ENCODE measurements at regions not wholly inside any gene's neighbourhood (a gene's known extent, or its start where the extent isn't known, plus 50 kb on each side); places are given as distances from the start of the nearest gene placed in this dataset.

DNA sequence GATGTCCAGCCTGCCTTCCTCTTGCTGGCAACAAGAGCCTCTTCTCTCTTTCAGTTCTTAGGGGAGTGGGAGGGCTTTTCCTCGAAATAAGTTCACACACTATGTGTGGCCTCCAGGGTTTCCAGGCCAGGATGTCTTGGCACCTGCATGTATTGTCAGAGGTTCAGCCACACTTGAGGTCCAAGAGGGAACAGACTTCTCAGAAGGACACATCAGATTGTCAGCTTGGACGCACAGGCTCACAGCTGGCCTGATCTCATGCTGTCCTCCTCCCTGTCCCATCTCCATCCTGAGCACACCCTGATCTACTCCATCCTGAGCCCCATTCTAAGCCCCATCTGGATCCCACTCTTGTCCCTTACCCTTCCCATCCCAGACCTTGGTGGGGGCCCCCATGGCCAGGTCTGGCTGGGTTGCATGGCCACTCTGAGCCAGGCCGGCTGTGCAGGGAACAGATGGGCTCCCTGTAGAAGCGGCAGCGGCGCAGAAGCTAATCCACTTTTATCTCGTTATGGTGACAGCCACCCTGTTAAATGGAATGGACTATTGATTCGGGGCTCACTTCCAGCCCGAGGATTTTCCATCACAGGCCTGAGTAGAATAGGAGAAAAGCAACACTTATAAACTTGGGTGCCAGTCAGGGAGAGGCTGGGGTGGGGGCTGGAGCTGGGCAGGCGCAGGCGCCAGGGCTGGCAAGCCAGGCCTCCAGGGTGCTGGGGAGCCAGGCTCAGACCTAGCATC, 85.1 kb upstream of the CSF3R start:
- no peak overlapping the region for H3K4me3 Mint-ChIP-seq
- H3K27ac Mint-ChIP-seq: no peak overlapping the region
- no peaks in the 10 kb centered on the region for H3K4me1 Mint-ChIP-seq (ENCODE audit: low read depth)
- H3K27me3 Mint-ChIP-seq: peaks cover 8% of the 10 kb centered on the region
- no peaks in the 10 kb centered on the region for H3K9me3 Mint-ChIP-seq
- no peak for DNase-seq
- no peaks in the 10 kb centered on the region for H3K36me3 Mint-ChIP-seq (ENCODE audit: low read depth)

DNA sequence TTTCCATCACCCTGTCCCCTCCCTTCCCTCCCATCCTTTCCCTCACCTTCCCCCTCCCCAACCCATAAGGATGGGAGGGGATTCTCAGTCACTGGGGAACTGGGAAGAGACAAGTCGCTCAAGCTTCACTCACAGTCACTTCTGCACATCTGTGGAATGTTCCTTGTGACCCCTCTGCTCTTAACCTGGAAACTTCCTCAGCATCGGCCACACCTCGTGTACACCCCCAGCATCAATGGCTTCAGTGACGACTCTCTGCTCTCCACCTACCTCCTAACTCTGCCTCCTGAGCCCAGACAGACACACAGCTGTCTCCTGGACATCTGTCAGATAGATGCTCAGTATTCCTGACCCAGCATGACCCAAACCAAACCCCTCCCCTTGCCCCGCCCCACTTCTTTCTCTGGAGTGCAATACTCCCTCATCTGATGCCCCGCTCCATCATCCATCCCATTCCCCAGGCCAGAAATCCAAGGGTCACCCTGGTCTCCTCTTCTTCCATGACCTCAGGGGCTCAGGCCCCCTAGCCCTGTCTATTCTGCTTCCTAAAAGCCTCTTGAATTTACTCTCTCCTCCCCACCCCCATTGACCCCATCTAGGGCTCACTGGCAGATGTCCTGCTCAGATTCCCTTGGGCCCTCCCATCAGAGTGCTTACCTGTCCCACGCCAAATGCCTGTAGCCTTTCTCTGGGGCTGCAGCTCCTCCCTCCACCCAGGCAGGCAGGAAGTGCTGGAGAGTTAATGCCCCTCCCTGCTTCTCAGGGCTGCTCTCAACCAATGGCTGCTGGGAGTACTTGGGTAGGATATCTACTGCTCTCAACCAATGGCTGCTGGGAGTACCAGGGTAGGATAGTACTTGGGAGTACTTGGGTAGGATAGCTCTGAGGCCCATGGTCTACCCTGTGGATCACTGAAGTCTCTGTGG, 83.1 kb upstream of the CSF3R start:
- H3K9me3 Mint-ChIP-seq: no peaks in the 10 kb centered on the region
- no peak for DNase-seq
- H3K4me3 Mint-ChIP-seq: no peak overlapping the region
- H3K27me3 Mint-ChIP-seq: no peaks in the 10 kb centered on the region
- no peaks in the 10 kb centered on the region for H3K36me3 Mint-ChIP-seq (ENCODE audit: low read depth)
- H3K4me1 Mint-ChIP-seq (ENCODE audit: low read depth): no peaks in the 10 kb centered on the region
- no peak overlapping the region for H3K27ac Mint-ChIP-seq

DNA sequence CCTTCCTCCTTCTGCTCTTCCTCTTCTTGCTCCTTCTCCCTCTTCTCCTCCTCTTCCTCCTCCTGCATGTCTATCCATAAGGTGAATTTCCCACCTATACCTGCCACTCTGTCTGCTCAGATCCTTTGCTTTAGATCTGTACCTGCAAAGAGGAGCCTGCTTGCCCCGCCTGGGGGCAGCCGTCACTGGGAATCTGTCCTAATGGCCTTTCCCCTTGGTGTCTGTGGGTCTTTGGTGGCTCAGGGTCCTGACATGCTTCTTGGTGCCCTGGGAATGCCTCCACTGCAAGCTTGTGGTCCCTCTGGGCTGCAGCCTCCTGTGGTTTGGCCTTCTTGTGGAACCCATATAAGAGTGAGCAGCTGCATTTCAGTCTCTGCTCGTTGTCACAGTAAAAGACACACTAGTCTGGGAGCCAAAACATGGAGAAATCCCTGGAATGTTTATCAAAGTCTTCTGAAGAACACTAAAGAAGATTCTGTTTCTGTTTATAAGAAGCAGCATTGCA, 79.5 kb upstream of the CSF3R start:
- no peaks in the 10 kb centered on the region for H3K9me3 Mint-ChIP-seq
- no peak for DNase-seq
- no peaks in the 10 kb centered on the region for H3K36me3 Mint-ChIP-seq (ENCODE audit: low read depth)
- H3K27ac Mint-ChIP-seq: no peak overlapping the region
- H3K4me1 Mint-ChIP-seq (ENCODE audit: low read depth): no peaks in the 10 kb centered on the region
- H3K4me3 Mint-ChIP-seq: no peak overlapping the region
- no peaks in the 10 kb centered on the region for H3K27me3 Mint-ChIP-seq

DNA sequence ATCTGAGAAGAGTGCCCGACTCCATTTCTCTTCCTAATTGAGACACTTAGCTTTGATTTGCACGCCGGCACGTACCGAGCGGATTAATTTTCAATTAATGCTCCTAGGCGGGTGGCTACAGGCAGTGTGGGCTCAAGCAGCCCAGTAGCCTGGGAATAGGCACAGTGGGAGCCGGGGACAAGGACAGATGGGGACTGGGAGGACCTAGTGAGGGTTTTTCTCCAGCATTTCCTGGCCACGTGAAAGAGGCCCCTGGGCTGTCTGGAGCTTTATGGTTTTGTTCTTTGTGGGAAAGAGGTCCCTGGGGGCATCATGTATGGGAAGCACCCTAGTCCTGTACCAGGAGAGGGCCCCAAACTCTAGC, 78.6 kb upstream of the CSF3R start:
- Mint-ChIP-seq H3K36me3 (ENCODE audit: low read depth) (no peaks in the 10 kb centered on the region), H3K9me3 (no peaks in the 10 kb centered on the region), H3K27ac (no peak overlapping the region), H3K27me3 (no peaks in the 10 kb centered on the region), H3K4me1 (ENCODE audit: low read depth) (no peaks in the 10 kb centered on the region), H3K4me3 (no peak overlapping the region)
- no peak for DNase-seq

DNA sequence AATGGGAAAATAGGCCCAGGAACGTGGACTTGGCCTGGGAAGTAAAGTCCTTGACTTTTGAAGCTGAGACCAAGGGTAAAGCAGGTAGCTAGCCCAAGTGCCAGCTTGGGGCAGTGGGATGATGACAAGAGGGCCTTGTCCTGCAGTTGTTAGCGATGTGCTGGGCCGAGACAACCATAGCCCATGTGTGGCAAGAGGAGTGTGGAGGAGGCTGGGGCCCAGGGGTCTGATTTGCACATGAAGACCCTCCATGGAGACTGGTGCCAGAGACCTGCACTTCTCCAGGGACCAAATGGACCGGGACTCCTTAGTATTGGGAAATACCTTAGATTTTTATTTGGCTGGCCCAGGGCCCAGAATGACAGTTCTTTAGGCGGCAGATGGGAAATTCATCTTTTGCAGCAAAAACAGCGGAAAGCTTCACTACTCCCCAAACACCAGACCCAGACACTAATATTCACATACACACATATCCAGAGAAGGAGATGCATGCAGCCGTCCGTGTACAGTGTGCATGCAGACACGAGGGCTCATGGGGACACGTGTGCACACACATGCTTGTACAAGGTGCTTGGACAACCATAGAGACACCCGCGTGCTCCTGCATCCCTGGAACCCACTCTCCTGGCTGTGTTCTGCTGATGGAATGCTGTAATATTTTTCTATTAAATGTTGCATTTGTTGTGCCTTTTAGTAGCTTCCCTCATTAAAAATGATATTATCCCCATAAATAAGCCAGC, 78.1 kb upstream of the CSF3R start:
- no peak for DNase-seq
- H3K27ac Mint-ChIP-seq: no peak overlapping the region
- no peaks in the 10 kb centered on the region for H3K4me1 Mint-ChIP-seq (ENCODE audit: low read depth)
- H3K4me3 Mint-ChIP-seq: no peak overlapping the region
- H3K27me3 Mint-ChIP-seq: no peaks in the 10 kb centered on the region
- no peaks in the 10 kb centered on the region for H3K36me3 Mint-ChIP-seq (ENCODE audit: low read depth)
- H3K9me3 Mint-ChIP-seq: no peaks in the 10 kb centered on the region

DNA sequence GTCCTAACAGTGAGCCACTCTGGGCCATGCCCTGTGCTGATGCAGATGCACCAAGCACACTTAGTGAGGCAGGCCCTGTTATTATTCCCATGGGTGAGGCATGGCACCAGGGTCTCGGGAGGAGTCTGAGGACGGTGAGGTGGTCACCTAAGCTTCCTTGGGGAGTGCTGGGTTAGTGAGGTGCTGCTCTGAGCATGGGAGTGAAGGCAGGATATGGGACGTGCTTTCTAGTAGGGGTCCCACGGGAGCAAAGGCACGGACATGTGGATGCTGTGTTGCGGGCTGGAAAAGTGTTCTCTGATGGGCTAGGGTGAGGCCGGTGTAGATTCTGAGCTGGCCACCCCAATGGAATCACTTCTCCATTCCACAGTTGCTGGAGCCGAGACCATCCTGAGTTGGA, 77.5 kb upstream of the CSF3R start:
- Mint-ChIP-seq H3K27me3 (peaks cover 4% of the 10 kb centered on the region), H3K4me1 (ENCODE audit: low read depth) (no peaks in the 10 kb centered on the region), H3K27ac (no peak overlapping the region), H3K36me3 (ENCODE audit: low read depth) (no peaks in the 10 kb centered on the region), H3K9me3 (no peaks in the 10 kb centered on the region), H3K4me3 (no peak overlapping the region)
- no peak for DNase-seq

DNA sequence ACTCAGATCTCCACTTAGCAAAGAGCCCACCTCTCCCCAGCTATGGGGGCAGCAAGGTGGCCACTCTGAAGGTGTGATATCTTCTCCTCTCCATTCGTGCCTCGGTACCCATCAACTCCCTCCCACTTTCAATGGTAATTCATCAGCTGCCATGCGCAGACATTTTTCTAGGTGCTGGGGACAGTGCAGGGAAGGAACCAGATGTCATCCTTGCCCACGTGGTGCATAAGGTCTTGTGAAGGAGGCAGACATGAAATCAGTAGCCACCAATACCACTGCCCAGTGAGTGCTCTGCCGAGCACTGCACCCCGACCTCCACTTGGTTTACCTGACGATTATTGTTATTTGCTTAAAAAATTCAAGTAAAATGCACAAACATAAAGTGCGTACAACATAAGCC, 76.3 kb upstream of the CSF3R start:
- Mint-ChIP-seq H3K4me1 (ENCODE audit: low read depth) (no peaks in the 10 kb centered on the region), H3K4me3 (no peak overlapping the region), H3K36me3 (ENCODE audit: low read depth) (no peaks in the 10 kb centered on the region), H3K9me3 (no peaks in the 10 kb centered on the region), H3K27me3 (peaks cover 13% of the 10 kb centered on the region), H3K27ac (no peak overlapping the region)
- DNase-seq: no peak

DNA sequence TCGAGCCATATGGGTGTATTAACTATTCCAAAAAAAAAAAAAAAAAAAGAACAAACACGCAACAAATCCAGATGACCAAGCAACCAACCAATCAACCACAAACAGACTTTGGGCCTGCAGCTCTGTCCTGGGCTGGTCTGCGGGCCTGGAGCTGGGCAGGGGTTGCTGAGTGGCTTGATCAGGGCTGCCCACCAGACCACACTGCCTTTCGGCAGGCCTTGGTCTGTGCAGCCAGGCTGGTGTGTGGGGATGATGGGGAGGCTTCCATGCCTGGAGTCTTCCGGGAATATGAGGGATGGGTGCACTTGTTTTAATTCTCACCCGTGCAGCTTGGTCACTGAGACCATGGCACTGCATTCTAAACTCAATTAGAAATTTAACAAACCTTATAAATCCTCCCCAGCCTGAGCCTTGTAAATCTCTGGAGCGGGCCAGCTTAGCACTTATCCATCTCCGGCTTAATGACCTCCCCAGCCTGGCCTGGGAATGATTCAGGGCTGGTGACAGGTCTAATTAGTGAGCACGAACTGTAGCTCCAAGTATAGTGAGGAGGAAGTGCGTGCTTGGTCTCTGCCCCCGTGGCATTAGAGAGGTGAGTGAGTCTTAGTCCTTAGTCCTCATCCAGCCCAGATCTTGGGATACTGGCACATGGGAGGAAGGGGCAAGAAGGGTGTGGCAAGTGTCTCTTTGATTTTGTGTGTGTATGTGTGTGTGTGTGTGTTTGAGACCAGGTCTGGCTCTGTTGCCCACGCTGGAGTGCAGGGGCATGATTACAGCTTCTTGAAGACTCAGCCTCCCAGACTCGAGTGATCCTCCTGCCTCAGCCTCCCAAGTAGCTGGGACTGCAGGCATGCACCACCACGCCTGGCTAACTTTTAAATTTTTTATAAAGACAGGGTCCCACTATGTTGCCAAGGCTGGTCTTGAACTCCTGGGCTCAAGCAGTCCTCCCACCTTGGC, 74.6 kb upstream of the CSF3R start:
- no peaks in the 10 kb centered on the region for H3K4me1 Mint-ChIP-seq (ENCODE audit: low read depth)
- H3K4me3 Mint-ChIP-seq: no peak overlapping the region
- no peak for DNase-seq
- no peaks in the 10 kb centered on the region for H3K9me3 Mint-ChIP-seq
- no peaks in the 10 kb centered on the region for H3K36me3 Mint-ChIP-seq (ENCODE audit: low read depth)
- H3K27ac Mint-ChIP-seq: no peak overlapping the region
- H3K27me3 Mint-ChIP-seq: peaks cover 31% of the 10 kb centered on the region

DNA sequence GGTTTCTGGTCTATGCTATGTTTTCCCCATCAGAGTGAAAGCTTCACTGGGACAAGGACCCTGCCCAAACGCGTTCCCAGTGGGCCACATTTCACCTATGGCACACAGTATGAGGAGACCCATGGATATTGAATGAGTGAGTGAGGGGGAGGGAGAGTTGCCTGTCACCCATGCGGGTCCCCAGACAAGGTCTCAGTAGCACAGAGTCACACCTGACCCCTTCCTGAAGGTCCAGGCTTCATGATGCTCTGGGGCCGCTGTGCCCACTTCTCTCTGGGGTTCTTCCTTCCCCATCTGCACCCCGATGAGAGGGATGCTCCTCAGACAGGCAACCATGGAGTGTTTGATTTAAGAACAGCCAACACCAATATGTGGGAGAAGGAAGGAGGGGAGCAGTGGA, 72.3 kb upstream of the CSF3R start:
- Mint-ChIP-seq H3K4me3 (no peak overlapping the region), H3K27me3 (peaks cover 43% of the 10 kb centered on the region), H3K36me3 (ENCODE audit: low read depth) (no peaks in the 10 kb centered on the region), H3K9me3 (no peaks in the 10 kb centered on the region), H3K27ac (no peak overlapping the region), H3K4me1 (ENCODE audit: low read depth) (no peaks in the 10 kb centered on the region)
- no peak for DNase-seq

DNA sequence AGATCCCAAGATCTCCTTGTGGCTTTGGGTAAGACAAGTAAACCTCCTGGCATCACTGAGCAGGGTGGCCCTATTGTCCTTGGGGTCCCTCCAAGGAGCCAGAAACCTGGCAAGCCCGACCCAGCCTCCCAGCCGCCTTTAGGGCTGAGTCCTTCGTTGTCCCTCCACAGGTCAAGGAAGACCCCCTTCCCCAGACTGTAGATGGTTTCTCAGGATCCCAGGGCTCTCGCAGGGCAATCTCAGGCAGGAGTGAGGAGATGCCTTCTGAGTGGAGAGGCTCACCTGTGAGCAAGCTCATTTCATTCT, 71.6 kb upstream of the CSF3R start:
- H3K4me3 Mint-ChIP-seq: no peak overlapping the region
- H3K27ac Mint-ChIP-seq: no peak overlapping the region
- H3K36me3 Mint-ChIP-seq (ENCODE audit: low read depth): no peaks in the 10 kb centered on the region
- H3K4me1 Mint-ChIP-seq (ENCODE audit: low read depth): no peaks in the 10 kb centered on the region
- no peak for DNase-seq
- no peaks in the 10 kb centered on the region for H3K9me3 Mint-ChIP-seq
- H3K27me3 Mint-ChIP-seq: peaks cover 48% of the 10 kb centered on the region

DNA sequence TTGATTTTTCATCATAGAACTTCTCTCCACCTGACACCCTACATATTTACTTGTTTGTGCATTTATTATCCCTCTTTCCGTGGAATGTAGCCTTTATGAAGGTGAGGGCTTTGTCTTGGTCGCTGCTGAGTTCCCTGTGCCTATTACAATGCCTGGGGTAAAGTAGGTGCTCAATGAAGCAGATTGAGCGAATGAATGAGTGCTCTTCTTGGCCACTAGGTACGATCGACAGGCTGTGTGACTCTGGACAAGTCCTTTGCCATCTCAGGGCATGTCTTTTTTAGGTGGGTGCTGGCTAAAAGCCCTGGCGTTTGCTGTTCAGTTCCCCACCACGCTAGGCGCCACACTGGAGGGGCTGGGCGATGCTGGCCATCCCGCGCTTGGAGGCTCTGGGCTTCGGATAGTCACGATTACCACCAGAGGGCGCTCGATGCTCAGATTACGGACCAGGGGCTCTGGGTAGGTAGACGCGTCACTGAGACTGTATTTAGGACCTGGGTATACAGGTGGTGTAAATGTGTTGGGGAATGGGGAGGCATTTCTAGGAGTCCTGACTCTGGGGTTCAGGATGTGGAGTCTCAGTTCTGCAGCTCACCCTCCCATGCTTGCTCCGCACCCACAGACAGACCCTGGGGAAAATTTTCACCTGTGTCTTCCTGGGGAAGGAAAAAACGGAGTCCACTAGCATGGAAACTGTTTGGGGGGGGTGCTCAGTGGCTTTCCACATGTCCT, 71.0 kb upstream of the CSF3R start:
- no peaks in the 10 kb centered on the region for H3K9me3 Mint-ChIP-seq
- no peak overlapping the region for H3K4me3 Mint-ChIP-seq
- H3K27me3 Mint-ChIP-seq: peaks cover 48% of the 10 kb centered on the region
- no peak overlapping the region for H3K27ac Mint-ChIP-seq
- DNase-seq: peak; percentile 76
- no peaks in the 10 kb centered on the region for H3K36me3 Mint-ChIP-seq (ENCODE audit: low read depth)
- H3K4me1 Mint-ChIP-seq (ENCODE audit: low read depth): no peaks in the 10 kb centered on the region

DNA sequence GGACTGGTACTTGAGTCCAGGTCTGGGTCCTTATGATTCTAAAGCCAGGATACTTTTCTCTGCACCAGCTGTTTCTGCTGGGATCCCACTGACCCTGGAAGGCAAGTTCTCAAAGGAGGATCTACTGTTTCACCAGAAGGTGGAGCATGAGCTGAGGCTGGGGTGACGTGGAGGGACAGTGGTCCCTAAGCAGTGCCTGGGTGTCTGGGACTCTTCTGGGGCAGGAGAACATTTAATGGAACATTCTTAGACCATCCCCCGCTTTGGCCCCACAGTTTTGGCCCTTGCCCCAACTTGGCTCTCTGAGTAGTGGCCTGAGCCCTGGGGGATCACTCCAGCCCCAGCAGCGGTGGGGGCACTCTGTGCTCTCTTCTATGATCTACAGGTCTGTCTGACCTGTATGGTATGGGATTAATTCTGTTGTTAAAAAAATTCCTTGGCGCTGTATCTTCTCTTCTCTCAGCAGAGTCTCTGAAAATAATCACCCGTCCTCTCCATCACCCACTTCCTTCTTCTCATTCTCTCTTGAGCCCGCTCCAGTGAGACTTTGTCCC, 60.3 kb upstream of the CSF3R start:
- peaks cover 35% of the 10 kb centered on the region for H3K27me3 Mint-ChIP-seq
- no peaks in the 10 kb centered on the region for H3K36me3 Mint-ChIP-seq (ENCODE audit: low read depth)
- DNase-seq: no peak
- H3K4me3 Mint-ChIP-seq: no peak overlapping the region
- no peaks in the 10 kb centered on the region for H3K4me1 Mint-ChIP-seq (ENCODE audit: low read depth)
- no peaks in the 10 kb centered on the region for H3K9me3 Mint-ChIP-seq
- no peak overlapping the region for H3K27ac Mint-ChIP-seq

All from activated T-cell treated with anti-CD3 and anti-CD28 coated beads, Interleukin-2, amount 50 U/mL, for 24 hours (primary cell).